Stimulated activated CD4-positive, alpha-beta T cell treated with anti-CD3 and anti-CD28 coated beads, Interleukin-4, amount 100 ng/mL, for 48 hours (primary cell): ENCODE measurements at regions not wholly inside any gene's neighbourhood (a gene's known extent, or its start where the extent isn't known, plus 50 kb on each side); places are given as distances from the start of the nearest gene placed in this dataset.
"Not testable (repeated sequence)": the region's sequence is repeated elsewhere in the genome, so short reads cannot be mapped to it uniquely, and the experiment has no call there.

Experiments used
- DNase-seq, 2 donors: peaks; one replicate each; pipeline ENCODE4 v3.0.0-alpha.2; 2020; ENCODE audit warnings: low read depth in 2 of 2

DNA sequence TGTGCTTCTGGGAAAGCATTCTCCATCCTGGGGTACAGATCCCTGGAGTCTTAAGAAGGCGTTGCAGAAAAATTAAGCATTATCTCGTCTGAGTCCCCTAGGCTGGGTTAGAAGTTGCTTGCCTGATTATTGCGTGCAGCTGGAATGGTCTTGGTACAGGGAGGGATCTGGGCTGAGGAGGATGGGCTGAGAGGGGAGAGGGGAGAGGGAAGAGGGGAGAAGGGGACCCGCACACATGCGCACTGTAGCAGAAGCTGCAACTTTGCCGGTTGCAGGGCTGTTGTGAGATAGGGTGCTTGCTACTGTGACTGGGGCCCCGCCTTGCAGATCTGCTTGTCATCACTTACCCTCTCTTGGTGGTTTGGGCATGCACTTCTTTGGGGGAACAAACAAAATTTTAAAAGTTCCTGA lies 316.8 kb downstream of the DLEU7 start:
- no peak for DNase-seq

DNA sequence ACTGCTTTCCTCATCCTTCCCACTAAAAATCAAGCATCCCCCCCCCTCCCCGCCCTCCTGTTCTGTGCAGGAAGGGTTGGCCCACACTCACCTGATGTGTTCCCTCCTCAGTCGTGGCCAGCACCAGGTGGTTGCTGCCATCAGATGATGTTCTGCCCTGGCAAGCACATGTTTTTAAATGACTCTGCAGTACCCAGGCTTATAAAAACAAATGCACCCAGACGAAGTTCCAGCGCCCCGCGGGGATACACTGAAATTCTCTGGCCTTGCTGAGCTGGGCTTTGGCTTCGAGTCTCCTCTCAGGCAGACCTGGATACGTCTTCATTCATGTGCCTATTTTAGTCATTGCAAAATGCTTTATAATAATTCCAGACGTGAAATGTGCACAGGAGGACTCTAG lies 316.3 kb downstream of the DLEU7 start:
- no peak for DNase-seq

DNA sequence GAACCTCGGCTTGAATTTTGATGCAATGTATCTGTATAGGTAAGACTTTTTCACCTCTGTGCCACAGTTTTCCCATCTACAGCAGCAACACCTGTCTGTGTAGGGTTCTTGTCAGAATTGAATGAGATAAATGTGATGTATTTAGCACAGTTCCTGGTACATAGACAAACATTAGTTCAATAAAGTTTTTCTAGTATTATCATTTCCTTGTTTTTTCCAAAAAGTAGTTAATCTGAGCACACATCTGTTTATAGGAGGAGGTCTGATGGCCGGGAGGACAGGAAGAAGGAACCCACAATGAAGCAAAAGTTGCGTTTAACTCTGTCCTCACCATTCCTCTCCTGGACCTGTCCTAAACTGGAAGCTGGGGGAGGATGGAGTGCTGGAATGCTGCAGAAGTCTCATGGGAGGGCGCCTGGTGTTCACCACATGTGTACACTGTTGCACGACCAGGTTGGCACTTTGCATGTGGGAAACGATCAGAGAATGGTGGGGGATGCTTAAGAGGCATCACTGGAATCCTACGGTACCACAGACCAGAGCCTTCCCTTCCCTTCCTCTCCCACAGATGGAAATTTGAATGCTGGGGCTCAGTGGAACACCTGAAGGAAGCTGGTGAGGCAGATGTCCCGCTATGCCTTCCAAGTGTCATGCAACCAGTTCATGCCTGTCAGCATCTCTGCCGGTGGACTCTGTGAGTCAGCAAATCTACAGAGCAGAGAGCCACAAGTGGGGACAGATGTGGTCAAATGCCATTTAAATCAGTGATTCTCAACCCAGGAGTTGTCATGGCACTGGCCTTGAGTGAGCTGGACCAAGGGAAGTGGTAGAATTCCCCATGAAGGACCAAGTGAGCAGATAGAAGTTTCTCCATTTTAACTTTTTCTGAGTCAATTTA lies 315.6 kb downstream of the DLEU7 start:
- no peak for DNase-seq

DNA sequence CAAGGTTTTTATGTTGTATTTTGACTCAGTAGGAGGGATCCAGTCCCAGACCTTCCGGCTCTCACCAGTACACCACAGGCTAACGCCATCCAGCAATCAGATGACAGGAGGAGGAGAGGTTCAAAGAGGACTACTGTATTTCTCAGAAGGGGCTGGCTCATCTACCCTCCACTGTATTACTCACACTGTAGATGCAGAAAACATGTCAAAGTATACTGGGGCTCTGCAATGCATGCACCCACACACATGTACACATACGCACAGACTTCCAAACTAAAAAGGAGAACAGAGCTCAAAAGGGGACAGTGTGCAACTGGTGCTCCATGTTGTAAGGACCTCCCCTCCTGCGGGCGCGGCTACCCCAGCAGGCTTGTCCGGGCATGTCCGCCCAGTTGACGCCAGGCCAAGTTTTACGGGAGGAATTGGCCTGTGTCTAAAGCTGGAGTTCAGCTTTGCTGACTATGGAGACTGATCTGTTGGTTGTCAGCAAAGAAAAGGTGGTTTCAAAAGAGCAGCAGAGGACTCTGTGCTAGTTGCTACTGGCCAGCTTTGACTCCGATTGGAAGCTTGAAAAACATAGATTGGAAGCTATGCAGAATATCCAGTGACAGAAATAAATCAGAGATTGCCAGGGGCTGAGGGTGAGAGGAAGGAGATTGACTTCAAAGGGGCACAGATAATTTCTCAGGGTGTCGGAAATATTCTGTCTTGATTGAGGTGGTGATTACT lies 314.2 kb downstream of the DLEU7 start:
- DNase-seq = no peak

DNA sequence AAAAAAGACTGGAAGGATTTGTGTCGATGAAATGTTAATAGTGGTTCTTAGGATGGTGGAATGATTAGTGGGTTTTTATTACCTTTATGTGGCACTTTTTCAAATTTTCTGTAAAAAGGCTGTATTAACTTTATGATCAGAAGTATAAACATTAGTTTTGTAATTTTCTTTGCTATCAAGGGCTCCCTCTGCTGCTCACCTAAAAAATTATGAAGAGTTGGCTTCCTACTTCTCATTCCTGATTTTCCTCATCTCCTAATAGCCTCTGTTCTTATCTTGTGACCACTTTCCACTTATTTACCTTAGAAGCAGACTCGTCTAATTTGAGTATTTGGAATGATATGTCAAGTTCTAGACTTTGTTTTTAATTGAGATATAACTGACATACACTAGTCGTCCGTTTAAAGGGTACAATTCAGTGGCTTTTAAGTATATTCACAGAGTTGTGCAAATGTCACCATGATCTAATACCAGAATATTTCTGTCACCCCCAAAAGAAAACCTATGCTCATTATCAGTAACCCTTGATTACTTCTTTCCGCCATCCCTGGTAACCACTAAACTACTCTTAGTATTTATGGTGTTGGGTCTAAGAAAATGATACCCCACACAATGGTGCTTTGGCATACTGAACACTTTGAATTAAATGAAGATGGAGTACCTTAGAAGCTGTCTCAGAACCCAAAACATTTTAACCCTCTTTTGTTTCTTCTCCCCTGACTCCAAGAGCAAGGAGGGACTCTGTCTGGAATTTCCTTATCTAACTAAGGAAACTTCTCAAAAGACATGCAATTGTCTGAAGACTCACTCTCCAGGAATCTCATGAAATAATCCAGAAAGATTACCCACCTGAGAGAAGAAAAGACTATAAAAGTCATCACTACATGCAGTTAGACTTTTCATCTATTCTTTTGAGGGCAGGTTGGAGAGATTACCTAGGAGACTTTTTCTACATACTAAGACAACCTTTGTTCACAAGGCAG lies 311.3 kb downstream of the DLEU7 start:
- no peak for DNase-seq

DNA sequence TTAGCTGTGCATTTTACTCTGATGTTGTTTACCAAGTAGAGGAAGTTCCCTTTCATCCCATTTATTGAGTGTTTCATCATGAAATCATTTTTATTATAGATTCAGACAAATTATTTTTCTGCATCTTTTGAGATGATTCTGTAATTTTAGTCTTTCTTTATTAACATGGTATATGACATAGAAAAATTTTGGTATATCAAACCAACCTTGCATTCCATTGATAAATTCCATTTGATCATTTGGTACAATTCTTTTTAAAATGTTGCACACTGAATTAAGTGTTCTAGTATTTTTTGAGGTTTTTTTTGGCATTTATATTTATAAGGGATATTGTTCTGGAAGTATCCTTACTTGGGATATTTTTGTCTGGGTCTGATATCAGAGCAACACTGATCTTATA lies 308.4 kb downstream of the DLEU7 start:
- DNase-seq = no peak

DNA sequence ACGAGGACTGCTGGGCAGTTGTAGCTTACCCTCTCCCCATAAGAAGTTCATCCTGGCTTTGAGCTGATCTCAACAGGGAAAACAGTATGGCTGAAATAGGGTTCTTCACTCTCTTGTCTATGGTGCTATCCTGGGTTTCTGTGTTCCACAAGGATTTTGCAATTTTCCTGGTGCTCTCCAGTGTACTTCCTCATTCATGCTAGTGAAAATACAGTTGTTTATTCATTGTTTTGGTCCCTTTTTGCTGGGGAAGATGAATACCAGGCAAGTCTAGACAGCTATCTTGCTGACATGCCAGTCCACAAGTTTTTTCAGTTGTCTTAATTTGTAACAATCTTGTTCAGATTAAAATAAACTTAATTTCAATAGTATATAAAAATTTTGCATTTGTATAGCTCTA lies 306.5 kb downstream of the DLEU7 start:
- DNase-seq = no peak

DNA sequence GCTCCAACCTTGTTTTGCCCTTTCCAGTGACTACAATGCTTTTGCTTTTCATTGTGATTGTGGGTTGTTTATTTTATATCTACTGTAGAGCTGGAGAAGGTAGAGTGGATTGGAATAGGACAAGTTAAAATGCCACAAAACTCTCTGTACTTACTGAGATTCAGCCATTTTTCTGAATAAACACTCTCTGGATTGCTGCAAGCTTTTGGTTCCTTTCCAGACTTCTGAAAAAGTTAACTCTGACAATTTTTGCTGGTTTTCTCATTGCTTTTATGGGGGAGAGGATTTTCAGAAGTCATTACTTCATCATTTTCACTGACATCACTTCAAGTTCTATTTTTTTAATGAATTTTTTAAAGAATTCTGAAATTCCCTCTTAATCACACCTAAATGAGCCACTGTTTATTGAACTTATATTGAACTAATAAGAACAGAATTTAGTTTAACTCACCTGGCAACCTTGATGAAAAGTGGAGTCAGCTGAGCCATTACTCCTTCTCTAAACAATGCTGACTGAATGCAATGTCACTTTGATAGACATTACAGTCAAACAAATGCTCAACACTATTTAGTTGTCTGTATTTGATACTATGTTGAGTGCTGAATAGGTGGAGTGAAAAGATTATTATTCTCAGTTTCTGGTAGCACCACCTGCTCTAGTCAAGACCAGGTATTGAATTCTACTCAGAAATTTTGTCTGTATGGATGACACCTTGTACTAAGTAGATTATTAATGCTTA lies 303.5 kb downstream of the DLEU7 start:
- DNase-seq = no peak

DNA sequence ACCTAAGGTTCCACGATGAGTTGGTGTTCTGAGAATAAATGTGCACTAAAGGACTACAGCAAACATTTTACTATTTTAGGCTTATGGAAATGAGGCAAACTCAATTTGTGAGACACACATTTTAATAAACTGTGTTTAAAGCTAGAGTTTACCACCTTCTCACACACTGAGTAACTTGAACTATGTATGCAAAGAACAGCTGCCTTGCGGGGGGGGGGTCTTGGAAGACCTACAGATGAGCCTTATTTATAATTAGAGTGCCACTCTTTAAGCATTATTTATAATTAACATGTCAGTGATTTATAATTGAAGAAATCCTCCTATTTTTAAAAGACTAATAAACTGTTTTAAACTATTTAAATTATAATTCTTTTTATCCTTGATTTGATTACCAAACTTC lies 300.4 kb downstream of the DLEU7 start:
- DNase-seq = no peak

DNA sequence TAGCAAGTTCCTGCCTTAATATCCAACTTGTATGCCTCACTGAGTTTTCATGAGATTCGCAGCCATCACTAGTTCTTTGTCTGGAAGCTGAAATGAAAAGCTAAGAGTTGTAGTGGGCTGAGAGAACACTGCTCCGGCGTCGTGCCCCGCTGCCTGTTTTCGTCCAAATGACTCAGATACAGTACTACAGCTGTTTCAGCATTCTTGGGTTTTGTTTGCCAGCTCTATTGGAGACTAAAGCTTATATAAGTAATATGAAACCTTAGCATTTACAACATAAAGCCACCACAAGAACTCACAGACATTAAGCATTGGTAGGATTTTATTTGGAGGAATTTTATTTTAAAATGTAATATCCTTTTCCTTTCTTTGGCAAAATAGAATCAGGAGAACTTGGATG lies 299.7 kb downstream of the DLEU7 start:
- DNase-seq = no peak

DNA sequence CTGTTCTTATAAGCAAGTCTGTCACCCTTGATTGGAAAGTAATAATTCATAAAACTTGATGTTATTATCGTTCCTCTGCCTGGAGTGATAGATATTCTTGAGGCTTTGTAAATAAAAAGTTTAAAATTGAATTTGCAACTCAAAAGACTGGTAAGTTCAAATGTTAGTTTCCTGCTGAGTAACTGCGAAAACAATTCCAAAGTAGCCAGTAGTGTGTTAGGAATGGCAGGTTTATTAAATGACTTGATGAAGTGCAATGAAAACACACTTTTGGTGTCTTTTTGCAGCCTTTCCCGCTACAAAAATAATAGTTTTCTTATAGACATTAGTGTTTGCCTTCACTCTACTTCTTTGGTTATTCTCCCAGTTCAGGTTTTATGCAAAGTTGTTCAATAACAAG lies 299.3 kb downstream of the DLEU7 start:
- DNase-seq = no peak

DNA sequence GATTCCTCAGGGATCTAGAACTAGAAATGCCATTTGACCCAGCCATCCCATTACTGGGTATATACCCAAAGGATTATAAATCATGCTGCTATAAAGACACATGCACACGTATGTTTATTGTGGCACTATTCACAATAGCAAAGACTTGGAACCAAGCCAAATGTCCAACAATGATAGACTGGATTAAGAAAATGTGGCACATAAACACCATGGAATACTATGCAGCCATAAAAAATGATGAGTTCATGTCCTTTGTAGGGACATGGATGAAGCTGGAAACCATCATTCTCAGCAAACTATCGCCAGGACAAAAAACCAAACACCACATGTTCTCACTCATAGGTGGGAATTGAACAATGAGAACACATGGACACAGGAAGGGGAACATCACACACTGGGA lies 296.3 kb downstream of the DLEU7 start:
- DNase-seq = not testable (repeated sequence)

DNA sequence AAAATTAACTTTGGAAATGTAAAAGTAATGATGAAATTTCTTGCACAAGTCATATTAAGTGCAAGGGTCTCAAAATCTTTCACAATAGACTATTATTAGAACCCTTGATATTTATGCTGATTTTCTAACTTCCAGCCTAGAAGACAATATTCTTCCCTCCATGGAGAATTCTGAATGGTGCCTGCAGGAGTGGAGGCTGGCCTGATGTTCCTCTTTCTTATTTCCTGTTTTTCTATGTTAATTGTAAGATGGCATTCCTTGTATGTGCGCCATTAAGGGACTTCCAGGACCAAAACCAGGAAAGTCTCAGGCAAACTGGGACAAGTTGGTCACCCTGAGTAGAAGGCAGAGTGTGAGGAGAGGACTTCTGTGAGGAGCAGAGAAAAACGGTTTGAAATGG lies 294.9 kb downstream of the DLEU7 start:
- DNase-seq = no peak

DNA sequence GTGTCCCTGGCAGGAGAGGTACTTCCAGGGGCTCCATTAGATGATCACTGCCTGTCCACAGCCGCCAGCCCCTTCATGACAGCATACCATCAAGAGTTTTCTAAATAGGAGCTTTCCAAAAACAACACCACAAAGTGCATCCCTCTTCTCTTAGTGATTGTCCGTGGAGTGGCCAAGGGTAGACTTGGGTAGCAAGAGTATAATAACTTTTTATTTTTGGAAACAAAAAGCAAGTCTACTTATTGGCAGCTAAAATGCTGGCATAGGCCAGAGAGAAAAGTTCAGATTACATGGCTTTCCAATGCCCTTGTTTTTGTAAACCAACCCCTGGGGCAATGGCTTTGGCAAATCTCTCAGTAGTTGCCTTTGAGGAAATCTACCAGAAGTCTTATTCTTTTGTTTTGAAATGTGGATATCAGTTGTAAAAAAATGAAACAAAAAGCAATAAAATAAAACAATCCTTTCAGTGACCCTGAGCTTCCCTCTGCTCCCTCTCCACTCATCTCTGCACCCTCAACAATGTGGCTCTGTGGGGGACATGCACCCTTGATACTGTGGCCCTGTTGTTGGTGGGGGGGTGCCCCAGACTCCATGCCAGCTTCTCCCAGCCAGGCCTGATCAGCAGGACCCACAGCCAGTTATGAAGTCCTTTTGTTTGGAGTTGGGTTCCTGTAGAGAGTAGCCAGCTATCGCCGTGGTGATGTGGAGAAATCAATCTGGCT lies 294.1 kb downstream of the DLEU7 start:
- DNase-seq = no peak

DNA sequence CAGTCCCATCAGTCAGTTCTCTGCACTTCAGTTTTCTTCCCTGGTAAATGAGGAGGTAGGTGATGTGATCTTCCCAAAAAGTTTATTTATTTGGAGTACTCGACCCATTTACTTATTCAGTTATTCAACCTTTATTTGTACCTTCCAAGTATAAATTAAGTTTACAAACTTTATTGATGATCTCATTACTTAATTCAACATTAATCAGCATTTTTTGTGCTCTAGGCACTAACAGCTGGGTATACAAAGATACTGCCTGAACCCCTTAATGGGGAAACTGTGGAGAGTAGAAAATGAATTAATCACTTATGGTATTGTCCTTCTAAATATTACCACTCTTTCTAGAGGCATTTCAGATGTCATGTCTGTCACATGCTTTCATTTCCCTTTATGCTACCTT lies 293.3 kb downstream of the DLEU7 start:
- no peak for DNase-seq

DNA sequence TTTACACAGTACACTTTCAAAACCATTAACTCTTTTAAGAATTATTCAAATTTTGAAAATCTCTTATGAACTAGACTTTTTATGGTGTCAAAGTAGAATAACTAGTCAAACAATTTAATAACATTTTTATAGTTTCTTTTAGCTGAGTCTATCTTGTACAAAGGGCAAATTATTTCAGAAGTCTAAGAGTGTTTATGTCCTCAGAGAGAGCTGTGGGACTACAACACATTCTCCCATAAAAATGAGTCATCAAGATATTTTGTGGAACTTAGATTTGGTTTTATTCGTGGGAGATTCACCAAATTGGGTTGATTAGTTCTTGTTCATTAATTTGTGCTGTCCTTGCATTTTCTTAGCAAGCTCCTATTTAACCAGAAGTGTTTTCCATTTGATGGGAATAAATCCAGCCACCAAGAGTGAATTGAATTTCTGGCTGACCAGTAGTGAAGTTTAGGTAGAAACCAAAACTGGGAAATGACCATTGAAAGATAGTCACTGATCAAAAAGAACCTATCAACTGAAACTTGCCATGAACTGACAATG lies 291.0 kb downstream of the DLEU7 start:
- no peak for DNase-seq

DNA sequence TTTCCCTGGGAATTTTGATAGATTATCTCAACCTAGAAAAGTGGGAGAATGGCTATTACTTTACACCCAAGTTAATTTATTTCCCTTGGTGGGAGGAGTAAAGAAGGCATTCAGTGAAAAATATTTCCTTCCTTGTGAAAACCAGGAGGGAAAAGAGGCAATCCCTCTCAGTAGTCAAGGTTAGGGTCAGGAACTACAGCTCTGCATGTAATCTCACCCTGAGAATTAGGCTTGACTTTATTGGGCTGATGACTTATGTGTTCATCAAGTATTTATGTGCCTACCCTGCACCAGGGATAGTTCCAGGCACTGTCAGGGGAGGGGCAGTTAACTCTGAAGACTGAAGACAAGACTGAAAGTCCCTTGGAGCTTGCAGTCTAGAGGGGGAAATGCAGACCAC lies 281.8 kb downstream of the DLEU7 start:
- no peak for DNase-seq

DNA sequence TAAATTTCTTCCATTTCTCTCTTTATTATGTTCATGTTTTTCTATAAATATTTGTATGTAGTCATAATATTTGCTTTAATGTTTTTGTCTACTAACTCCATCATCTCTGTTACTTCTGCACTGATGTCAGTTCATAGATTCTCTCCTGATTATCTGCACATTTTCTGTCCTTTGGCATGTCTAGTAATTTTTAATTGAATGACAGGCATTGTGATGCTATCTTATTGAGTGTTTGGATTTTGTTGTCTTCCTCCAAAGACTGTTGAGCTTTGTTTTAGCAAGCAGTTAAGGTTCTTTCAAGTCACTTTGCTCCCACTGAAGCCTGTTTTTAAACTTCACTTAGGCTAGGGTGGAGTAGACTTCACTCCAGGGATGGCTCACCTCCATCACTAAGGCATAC lies 276.8 kb downstream of the DLEU7 start:
- DNase-seq = no peak

DNA sequence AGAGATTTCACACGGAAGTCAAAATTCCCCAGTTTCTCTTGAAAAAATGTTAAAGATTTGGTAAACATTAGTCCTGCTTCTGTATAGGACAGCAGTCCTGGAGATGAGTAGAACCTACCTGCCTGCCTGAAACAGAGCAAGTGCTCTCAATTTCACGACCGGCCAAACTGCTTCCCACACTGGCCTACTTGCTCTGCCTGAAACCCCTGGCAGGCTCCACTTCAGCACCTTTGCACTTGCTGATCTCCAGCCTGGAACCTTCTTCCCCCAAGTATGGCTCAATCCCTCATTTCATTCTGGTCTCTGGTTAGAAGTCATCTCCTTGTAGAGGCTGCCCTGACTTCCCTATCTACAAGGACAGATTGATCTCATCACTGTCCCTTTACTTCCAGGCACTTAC lies 271.4 kb downstream of the DLEU7 start:
- no peak for DNase-seq

DNA sequence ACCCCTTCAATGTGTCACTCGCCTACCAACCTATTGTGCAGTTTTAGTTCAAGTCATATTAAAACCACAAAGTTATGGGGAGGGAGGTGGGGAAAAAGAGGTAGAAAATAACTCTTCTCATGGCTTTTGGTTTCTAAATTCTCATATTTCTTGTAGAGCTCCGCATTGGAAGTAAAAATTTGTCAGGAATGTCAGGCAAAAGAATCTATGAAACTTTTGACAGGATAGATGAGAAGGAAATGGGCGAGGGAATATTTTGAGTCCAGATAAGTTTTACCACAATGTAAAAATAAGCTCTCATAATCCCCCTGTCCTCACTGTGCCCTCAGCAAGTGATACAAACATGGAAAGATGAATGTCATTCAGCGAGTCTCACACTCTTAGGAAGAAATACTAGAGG lies 270.4 kb downstream of the DLEU7 start:
- DNase-seq = no peak
